Liver (tissue), 3 donors: ENCODE measurements at regions not wholly inside any gene's neighbourhood (a gene's known extent, or its start where the extent isn't known, plus 50 kb on each side); places are given as distances from the start of the nearest gene placed in this dataset.

Source experiments
- JUND ChIP-seq, 2 donors: IDR thresholded peaks; 2 replicates each; pipeline ENCODE4 v1.6.1; 2016; ENCODE audit warnings: antibody characterized with exemption in 2 of 2
- RAD21 ChIP-seq, 2 donors: IDR thresholded peaks; 2 replicates each; pipeline ENCODE4 v1.6.1; 2016; ENCODE audit warnings: antibody characterized with exemption in 2 of 2, mild to moderate bottlenecking in 2 of 2
- SP1 ChIP-seq: IDR thresholded peaks from 2 replicates; pipeline ENCODE4 v1.6.1; 2018; ENCODE audit warnings: antibody characterized with exemption, mild to moderate bottlenecking
- TAF1 ChIP-seq: conservative IDR thresholded peaks from 2 replicates; pipeline ENCODE4 v1.6.1; 2016; ENCODE audit warnings: antibody characterized with exemption, mild to moderate bottlenecking
- YY1 ChIP-seq: IDR thresholded peaks from 2 replicates; pipeline ENCODE4 v1.6.1; 2016; ENCODE audit warnings: antibody characterized with exemption, mild to moderate bottlenecking
- TF ChIP-seq, protein P1 (sequence below): fragments of 150-350 bp; IDR thresholded peaks from 2 replicates; pipeline ENCODE4 v1.5.1; 2017; ENCODE audit warnings: improper control_type of control experiment, low read depth, low read length; ENCODE audit not compliant: missing input control
- TF ChIP-seq, protein P2 (sequence below): IDR thresholded peaks from 2 replicates; pipeline ENCODE4 v1.6.1; 2016; ENCODE audit warnings: antibody characterized with exemption
- TF ChIP-seq, protein P3 (sequence below): IDR thresholded peaks from 2 replicates; pipeline ENCODE4 v1.6.1; 2016; ENCODE audit warnings: antibody characterized with exemption
- donor health status: healthy.
- donor health status: healthy.

DNA sequence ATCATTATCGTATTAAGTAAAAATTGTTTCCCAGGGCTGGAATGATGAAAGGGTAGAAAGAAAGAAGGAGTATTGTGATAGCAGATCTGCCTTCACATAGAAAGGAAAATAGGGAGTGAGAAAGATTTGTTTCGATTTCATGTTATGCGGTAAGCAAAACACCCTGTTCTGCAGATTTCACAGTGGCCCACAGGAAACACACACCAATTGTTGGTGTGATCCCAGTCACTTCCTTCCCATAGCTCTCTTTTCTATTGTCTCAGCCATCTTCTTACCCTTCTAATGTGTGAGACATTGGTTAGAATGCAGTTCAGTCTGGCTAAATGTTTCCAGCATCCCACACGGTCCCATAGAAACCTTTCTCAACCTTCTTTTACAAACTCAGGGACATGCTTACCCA is 2709.8 kb downstream of the PCDH7 start:
- TF ChIP-seq, protein P1, sequence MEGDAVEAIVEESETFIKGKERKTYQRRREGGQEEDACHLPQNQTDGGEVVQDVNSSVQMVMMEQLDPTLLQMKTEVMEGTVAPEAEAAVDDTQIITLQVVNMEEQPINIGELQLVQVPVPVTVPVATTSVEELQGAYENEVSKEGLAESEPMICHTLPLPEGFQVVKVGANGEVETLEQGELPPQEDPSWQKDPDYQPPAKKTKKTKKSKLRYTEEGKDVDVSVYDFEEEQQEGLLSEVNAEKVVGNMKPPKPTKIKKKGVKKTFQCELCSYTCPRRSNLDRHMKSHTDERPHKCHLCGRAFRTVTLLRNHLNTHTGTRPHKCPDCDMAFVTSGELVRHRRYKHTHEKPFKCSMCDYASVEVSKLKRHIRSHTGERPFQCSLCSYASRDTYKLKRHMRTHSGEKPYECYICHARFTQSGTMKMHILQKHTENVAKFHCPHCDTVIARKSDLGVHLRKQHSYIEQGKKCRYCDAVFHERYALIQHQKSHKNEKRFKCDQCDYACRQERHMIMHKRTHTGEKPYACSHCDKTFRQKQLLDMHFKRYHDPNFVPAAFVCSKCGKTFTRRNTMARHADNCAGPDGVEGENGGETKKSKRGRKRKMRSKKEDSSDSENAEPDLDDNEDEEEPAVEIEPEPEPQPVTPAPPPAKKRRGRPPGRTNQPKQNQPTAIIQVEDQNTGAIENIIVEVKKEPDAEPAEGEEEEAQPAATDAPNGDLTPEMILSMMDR: no peak
- TF ChIP-seq, protein P2, sequence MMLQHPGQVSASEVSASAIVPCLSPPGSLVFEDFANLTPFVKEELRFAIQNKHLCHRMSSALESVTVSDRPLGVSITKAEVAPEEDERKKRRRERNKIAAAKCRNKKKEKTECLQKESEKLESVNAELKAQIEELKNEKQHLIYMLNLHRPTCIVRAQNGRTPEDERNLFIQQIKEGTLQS: no peak
- TF ChIP-seq JUND (IDR thresholded peaks at IDR 0.05) (no peak), TAF1 (no peak), YY1 (no peak), SP1 (no peak), RAD21 (IDR thresholded peaks at IDR 0.05) (no peak)
- TF ChIP-seq, protein P3, sequence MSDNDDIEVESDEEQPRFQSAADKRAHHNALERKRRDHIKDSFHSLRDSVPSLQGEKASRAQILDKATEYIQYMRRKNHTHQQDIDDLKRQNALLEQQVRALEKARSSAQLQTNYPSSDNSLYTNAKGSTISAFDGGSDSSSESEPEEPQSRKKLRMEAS: no peak
